Inferior parietal cortex (tissue), 1 donor: ENCODE measurements at regions not wholly inside any gene's neighbourhood (a gene's known extent, or its start where the extent isn't known, plus 50 kb on each side); places are given as distances from the start of the nearest gene placed in this dataset.
A peak's percentile ranks its signal among the peaks of the same experiment; 100 is the strongest.

ENCODE experiments used
- DNase-seq: peaks from one replicate; pipeline ENCODE4 v3.0.0-alpha.2; 2016; ENCODE audit errors: extremely low spot score

GRCh38 chr2:200725596-200725995 lies 86.1 kb upstream of the BZW1 start:
- no peak for DNase-seq

GRCh38 chr2:200728630-200729029 lies 83.1 kb upstream of the BZW1 start:
- DNase-seq, result no peak

GRCh38 chr2:200730302-200730701 lies 81.4 kb upstream of the BZW1 start:
- no peak for DNase-seq

DNA sequence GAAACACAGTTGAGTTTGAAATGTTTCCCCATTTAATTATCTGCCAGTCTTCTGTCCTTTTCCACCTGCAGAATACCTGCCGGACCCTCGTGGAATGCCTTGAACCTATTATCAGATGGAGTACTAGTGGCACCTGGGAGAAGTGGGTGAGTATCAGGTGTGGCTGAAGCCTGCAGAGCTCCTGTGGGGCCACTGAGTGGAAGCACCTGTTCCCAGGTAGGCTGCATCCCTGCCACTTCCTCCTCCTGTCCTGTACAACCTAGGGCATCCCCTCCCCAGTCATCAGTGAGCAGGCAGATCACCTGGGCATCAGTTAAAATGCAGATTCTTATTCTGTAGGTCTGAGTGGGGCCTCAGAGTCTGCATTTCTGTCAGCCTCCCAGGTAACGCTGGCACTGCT lies 80.8 kb upstream of the BZW1 start:
- no peak for DNase-seq

DNA sequence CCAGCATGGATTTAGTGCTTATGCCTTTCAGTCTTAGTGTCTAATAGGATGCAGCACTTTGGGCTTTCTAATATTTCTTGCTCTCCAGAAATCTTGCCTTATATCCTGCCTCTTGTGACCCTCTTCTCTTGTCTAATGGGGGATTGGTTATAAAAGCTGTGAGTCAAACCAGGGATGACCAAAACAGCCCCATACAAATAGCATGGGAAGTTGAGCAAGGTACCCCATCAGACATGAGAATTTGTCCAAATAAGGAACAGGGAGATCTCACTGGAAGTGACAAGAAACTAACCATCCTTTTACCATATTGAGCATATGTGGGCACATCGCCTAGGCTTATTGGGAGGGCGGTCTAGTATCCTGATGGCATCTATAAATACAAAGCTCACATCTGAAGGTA lies 78.8 kb upstream of the BZW1 start:
- DNase-seq, result no peak

DNA sequence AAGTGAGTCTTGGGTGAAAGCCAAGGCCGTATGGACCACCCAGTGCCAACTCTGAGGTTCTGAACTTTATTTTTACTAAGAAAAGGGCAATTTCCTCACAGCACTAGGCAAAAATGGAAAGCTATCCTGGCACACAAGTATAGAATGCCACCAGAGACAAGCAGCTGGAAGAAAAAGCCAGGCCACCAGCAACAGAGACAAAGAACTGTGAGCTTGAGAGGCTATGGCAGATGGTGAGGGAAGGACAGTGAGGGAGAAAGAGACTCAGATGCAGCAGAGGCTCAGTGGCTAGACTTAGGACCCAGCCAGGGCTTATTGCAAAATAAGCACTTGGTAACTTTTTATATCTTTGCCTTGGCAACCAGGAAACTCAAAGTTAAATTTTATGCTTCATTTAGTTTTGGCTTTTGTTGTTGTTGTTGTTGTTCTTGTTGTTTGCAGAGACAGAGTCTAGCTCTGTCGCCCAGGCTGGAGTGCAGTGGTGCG lies 78.0 kb upstream of the BZW1 start:
- DNase-seq, result no peak

DNA sequence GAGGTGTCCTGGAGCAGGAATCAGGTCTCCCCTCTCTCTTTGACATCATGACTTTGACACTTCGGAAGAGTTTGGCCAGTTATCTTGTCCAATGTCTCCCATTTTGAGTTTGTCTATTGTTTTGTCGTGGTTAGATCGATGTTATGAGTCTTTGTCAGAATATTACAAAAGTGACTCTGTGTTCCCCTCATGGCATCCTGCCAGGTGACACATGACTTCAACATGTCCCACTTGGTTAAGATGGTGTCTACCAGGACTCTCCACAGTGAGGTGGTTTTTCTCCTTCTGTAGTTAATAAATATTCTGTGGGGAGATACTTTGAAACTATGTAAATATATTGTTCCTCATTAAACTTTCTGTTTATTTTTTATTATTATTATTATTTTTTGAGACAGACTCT lies 76.6 kb upstream of the BZW1 start:
- DNase-seq, result peak; percentile 79

DNA sequence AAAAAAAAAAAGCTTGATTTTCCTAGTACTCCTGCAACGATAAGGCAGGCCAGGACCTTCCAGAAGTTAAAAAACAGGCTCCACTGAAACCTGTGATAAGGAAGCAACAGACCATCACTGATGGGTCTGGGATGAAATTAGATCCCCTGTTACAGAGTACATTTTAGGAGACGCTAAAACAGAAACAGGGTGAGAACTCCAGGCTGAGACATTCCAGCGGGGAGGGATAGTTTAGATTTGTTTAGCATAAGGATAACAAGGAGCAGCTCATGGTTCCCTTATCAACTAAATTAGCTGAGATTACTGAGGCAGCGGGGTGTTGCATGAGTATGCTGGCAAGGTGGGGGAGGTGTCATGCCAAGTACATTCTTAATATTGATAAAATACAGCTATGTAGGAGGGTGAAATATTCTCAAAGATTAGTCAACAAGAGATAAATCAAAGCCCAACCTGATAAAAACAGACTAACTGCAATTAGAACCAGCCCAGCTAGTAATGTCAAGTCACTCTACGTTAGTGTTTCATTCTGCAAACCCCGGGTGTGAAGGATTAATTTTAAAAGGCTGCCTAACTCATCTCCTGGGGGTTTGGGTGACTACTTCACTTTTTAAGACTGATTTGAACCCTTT lies 75.0 kb upstream of the BZW1 start:
- DNase-seq, result no peak

DNA sequence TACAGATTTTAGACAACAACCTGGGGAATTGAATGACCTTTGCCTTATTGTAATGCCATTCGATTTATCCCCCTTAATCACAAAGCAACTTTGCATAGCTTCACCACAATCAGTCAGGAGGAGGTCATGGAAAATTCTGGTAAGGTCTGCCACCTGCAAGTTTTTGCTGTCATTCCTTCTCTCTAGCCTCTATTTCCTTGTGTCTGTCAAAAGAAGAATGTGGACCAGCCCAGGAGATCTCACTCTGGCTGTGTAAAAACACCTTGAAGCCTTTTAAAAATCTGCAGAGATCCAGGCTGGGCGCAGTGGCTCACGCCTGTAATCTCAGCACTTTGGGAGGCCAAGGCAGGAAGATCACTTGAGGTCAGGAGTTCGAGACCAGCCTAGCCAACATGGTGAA lies 74.1 kb upstream of the BZW1 start:
- DNase-seq, result no peak

DNA sequence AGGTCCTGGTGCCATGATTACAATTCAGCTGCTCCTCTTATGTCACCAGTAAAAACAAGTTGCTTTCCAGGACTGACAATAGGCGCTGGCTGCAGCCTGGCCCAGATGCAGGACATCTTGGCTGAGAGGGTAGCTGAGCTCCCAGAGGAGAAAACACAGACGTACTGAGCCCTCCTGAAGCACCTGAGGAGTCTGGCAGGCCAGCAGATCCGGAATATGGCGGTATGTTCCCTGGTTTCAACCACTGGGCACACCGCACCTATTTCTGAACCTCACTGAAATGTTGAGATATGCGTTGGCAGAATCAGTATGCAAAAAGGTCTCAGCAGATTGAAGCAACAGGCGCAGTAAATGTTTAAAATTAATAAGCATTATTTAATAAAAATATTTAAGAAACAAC lies 73.1 kb upstream of the BZW1 start:
- DNase-seq, result no peak

- no peak for DNase-seq
Measured at GRCh38 chr2:200740907-200741306, 70.8 kb upstream of the BZW1 start.

GRCh38 chr2:200741468-200742202 lies 70.1 kb upstream of the BZW1 start:
- no peak for DNase-seq

GRCh38 chr2:200742426-200742825 lies 69.3 kb upstream of the BZW1 start:
- no peak for DNase-seq

GRCh38 chr2:200743042-200743676 lies 68.6 kb upstream of the BZW1 start:
- no peak for DNase-seq

- DNase-seq, result no peak
Measured at GRCh38 chr2:200744201-200744602, 67.5 kb upstream of the BZW1 start.

DNA sequence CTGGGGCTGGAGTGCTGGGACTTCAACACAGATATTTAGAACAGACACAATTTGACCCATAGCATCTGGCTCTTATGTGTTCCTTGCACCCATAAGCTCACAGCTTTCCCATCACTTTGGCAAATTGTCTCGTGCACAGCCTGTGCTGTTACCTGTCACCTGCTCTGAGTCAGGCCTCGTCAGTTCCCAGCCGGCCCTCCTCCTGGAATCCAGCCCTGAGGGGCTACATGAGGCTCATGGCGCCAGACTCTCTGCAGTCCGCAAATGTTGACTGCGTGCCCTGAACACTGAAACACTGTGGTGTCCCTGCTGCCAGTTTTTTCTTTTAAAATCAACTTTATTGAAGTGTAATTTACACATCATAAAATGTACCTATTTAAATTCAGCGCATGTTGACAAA lies 65.4 kb upstream of the BZW1 start:
- DNase-seq, result no peak

- DNase-seq, result no peak
Measured at GRCh38 chr2:200747668-200748618, 63.8 kb upstream of the BZW1 start.

- DNase-seq, result no peak
Measured at GRCh38 chr2:200748779-200749178, 62.9 kb upstream of the BZW1 start.

GRCh38 chr2:200749631-200750322 lies 61.9 kb upstream of the BZW1 start:
- no peak for DNase-seq

- no peak for DNase-seq
Measured at GRCh38 chr2:200750323-200750910, 61.3 kb upstream of the BZW1 start.

- no peak for DNase-seq
Measured at GRCh38 chr2:200751786-200752185, 59.9 kb upstream of the BZW1 start.
